Inflammatory macrophage treated with lipopolysaccharide for 4 hours (primary cell): ENCODE measurements at regions not wholly inside any gene's neighbourhood (a gene's known extent, or its start where the extent isn't known, plus 50 kb on each side); places are given as distances from the start of the nearest gene placed in this dataset.
A peak's percentile ranks its signal among the peaks of the same experiment; 100 is the strongest.
"Not testable (repeated sequence)": the region's sequence is repeated elsewhere in the genome, so short reads cannot be mapped to it uniquely, and the experiment has no call there.

ENCODE experiments used
- DNase-seq: peaks from one replicate; pipeline ENCODE4 v3.0.0-alpha.2; 2020

GRCh38 chr12:59131462-59131861, 211.2 kb upstream of the LRIG3 start:
- DNase-seq = no peak

GRCh38 chr12:59122784-59123183, 202.5 kb upstream of the LRIG3 start:
- DNase-seq = no peak

- no peak for DNase-seq
Observed at GRCh38 chr12:59121451-59121850, 201.1 kb upstream of the LRIG3 start.

- no peak for DNase-seq
Observed at GRCh38 chr12:59119676-59120075, 199.4 kb upstream of the LRIG3 start.

- no peak for DNase-seq
Observed at GRCh38 chr12:59118356-59118755, 198.1 kb upstream of the LRIG3 start.

GRCh38 chr12:59115995-59116394, 195.7 kb upstream of the LRIG3 start:
- no peak for DNase-seq

GRCh38 chr12:59115526-59115925, 195.2 kb upstream of the LRIG3 start:
- DNase-seq = no peak

GRCh38 chr12:59113831-59114615, 193.7 kb upstream of the LRIG3 start:
- peak; percentile 55 for DNase-seq

GRCh38 chr12:59111851-59112250, 191.5 kb upstream of the LRIG3 start:
- DNase-seq = no peak

- DNase-seq = not testable (repeated sequence)
Observed at GRCh38 chr12:59108516-59108915, 188.2 kb upstream of the LRIG3 start.

- no peak for DNase-seq
Observed at GRCh38 chr12:59100585-59100984, 180.3 kb upstream of the LRIG3 start.

GRCh38 chr12:59097876-59098275, 177.6 kb upstream of the LRIG3 start:
- no peak for DNase-seq

- no peak for DNase-seq
Observed at GRCh38 chr12:59096246-59096645, 175.9 kb upstream of the LRIG3 start.

GRCh38 chr12:59093073-59093772, 172.9 kb upstream of the LRIG3 start:
- no peak for DNase-seq

GRCh38 chr12:59088673-59089072, 168.4 kb upstream of the LRIG3 start:
- DNase-seq = no peak

- DNase-seq = no peak
Observed at GRCh38 chr12:59087691-59088090, 167.4 kb upstream of the LRIG3 start.

- DNase-seq = no peak
Observed at GRCh38 chr12:59087077-59087673, 166.9 kb upstream of the LRIG3 start.

- no peak for DNase-seq
Observed at GRCh38 chr12:59086126-59086525, 165.8 kb upstream of the LRIG3 start.

GRCh38 chr12:59085690-59086089, 165.4 kb upstream of the LRIG3 start:
- DNase-seq = no peak

GRCh38 chr12:59084511-59085375, 164.4 kb upstream of the LRIG3 start:
- DNase-seq = no peak

- no peak for DNase-seq
Observed at GRCh38 chr12:59082952-59083351, 162.6 kb upstream of the LRIG3 start.

- no peak for DNase-seq
Observed at GRCh38 chr12:59080101-59080500, 159.8 kb upstream of the LRIG3 start.

GRCh38 chr12:59079472-59079871, 159.2 kb upstream of the LRIG3 start:
- no peak for DNase-seq
